HG03565 (cell line): ENCODE measurements at regions not wholly inside any gene's neighbourhood (a gene's known extent, or its start where the extent isn't known, plus 50 kb on each side); places are given as distances from the start of the nearest gene placed in this dataset.
"Not testable (repeated sequence)": the region's sequence is repeated elsewhere in the genome, so short reads cannot be mapped to it uniquely, and the experiment has no call there.

Experiments used
- ATAC-seq: cut with Tn5 transposase; IDR thresholded peaks from one replicate; pipeline ENCODE4 v1.9.1; 2021; ENCODE audit warnings: mild to moderate bottlenecking, moderate library complexity; ENCODE audit not compliant: unreplicated experiment

DNA sequence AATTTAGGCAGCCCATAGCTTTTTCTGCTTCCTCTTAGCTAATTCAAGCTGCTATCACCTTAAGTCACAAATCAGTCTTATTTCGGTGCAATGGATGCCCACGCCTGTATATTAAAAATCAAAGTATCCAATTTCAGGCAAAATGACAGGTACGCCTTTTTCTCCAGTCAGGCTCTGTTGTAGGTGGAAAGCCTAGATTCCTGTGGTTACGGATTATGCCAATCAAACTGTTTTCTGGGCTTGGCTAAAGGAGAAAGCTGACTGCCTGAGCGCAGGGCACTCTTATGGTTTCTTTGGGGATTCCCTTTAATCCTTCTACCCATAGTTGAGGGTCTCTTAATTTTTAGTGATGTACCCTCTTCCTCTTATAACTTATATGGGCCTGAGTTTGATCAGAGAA lies 550.5 kb downstream of the PDHA2 start:
- no peak for ATAC-seq

DNA sequence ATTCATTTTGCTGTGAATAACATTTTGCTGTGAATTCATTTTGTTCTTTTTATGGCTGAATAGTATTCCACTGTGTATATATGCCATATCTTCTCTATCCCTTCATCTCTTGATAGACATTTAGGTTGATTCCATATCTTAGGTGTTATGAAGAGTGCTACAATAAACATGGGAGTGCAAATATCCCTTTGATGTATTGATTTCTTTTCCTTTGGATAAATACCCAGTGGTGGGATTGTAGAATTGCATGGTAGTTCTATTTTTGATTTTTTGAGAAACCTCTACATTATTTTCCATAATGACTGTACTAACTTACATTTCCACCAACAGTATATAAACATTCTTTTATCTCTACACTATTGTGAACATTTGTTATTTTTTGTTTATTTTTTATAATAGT lies 555.9 kb downstream of the PDHA2 start:
- no peak for ATAC-seq

DNA sequence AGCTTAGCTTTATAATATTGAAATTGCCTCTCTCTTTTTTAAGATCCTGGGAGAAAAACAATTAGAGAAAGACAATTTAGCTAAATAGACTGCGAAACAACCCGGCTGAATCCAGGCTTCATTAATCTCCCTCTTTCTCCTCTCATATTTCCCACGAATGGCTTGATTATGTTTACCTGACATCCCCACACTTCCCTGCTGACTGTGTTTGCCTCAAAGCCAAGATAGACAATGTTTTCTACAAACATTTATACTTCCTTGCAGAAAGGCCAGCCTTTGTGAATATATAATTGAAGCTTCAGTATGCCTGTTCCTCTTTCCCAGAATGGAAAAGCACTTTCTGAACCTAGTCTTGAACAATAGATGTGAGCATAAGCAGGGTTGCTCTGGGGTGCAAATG lies 566.8 kb downstream of the PDHA2 start:
- ATAC-seq = no peak

DNA sequence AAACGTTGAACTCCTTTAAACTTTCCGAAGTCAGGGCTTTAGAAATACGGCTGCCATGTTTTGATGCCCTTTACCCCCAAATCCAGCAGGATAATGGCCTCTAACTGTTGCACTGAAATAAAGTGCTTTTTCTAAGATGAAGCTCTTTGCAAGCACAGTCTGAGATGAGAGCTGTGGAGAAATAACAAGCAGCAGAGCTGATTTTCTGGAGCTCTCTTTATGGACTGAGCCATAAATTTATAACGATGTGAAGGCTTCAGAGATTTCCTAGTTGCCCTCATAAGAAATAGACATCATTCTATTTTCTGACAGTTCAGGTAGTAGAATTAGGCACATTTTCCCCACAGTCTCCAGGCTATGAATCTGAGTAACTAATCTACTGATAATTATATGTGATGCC lies 567.3 kb downstream of the PDHA2 start:
- ATAC-seq = no peak

DNA sequence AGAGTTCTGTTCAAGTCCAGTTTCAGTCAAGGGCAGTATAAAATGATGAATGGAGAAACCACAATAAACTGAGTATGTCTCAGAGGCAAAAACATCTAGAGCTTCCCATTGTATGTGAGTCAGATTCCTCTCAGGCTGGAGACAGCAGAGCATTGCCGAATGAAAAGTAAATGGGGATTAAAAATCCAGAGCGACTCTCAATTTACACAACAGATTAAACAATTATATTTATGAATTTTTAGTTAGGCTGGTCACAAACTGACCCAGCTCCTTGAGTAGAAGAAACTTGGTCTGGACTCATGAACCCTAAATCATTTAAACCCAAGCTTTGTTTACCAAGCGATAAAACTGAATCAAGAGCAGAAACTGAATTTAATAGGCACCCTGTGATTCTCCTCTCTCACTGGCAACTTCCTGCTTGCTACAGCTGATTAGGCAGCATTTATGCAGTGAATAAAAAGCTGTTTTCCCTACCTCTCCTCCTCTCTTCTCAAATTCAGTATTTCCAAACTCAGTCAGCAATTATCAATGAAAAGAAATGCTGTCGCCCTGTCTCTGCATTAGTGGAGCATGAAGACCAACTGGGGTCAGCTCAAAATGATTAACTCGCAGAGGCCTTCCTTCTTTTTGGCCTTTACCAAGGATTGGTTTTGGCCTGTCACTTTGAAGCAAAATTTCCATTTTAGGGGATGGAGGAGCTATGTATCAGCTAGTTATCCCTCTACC lies 568.0 kb downstream of the PDHA2 start:
- no peak for ATAC-seq

DNA sequence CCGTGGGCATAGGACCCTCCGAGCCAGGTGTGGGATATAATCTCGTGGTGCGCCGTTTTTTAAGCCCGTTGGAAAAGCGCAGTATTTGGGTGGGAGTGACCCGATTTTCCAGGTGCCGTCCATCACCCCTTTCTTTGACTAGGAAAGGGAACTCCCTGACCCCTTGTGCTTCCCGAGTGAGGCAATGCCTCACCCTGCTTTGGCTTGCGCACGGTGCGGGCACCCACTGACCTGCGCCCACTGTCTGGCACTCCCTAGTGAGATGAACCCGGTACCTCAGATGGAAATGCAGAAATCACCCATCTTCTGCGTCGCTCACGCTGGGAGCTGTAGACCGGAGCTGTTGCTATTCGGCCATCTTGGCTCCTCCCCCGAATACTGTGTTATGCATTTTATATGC lies 575.0 kb downstream of the PDHA2 start:
- not testable (repeated sequence) for ATAC-seq

DNA sequence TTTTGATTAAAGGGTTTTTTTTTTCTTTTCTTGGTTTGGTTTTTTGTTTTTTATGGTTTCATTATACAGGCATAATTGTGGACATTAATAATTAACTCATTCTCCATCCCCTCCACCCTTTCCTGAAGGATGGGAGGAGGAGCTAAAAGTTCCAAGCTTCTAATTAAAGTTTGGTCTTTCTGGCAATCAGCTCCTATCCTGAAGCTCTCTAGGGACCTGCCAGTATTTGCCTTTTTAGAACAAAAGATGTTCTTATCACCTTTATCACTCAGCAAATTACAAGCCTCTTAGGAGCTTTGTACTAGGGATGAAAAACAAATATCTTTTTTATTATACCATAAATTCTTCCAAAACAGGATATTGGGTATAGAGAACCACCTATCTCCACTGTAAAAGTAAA lies 589.8 kb downstream of the PDHA2 start:
- ATAC-seq = no peak

DNA sequence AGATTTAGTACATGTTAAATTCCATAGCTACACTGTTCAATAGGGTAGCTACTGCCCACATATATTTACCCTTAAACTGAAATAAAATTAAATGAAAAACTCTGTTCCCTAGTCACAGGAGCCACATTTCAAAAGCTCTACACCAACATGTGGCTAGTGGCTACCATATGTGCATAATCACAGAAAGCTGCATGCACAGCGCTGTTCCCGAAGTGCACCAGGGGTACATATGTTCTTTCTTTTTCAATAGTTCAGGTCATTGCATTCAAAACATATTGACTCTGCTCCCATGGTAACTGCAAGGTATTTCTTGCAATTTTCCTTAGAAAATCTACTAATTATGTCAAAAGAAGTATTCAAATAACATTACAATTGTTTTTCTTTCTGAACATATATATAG lies 591.2 kb downstream of the PDHA2 start:
- no peak for ATAC-seq

DNA sequence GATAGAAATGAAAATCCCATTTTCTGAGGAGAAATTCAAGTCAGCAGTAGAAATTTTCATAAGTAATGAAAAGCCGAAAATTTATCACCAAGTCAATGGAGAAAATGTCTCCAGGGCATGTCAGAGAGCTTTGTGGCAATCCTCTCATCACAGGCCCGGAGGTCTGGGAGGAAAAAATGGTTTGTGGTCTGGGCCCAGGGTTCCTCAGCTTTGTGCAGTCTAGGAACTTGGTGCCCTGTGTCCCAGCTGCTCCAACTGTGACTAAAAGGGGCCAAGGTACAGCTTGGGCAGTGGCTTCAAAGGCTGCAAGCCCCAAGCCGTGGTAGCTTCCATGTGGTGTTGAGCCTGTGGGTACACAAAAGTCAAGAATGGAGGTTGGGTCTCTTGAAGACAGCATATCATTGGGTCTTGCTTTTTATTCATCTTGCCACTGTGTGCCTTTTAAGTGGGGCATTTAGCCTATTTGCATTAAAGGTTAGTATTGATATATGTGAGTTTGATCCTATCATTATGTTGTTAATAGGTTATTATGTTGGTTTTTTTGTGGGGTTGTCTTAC lies 608.5 kb downstream of the PDHA2 start:
- ATAC-seq = no peak

DNA sequence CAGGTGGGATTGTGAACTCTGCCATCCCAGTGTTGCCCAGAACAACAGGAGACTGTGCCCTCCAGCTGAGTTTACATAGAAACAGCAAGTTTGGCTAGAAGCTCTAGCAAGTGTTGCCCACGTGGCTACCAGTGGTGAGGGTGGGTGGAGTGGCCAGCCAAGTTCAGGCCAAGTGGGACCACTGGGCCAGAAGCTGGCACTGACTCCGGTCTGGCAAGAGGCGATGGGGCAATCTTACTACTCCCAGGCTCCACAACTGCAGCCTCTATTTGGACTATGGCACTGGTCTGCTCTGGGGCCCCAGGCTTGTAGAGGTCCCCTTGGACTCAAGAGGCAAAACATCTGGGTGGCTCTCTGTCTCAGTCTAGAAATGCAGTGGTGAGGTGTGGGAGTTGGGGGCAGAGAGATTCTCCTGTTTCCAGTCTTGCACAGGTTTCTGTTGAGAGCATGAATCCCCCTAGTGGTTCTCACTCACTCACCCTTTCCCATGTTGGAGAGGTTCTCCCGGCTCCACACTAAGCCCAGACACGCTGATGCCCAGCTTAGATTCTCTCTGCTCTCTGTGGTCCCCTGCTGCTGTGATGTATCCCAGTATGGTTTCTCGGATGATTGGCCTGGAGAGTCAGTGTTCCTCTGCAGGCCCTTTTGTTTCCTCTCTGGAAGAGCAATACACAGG lies 615.3 kb downstream of the PDHA2 start:
- ATAC-seq = no peak

DNA sequence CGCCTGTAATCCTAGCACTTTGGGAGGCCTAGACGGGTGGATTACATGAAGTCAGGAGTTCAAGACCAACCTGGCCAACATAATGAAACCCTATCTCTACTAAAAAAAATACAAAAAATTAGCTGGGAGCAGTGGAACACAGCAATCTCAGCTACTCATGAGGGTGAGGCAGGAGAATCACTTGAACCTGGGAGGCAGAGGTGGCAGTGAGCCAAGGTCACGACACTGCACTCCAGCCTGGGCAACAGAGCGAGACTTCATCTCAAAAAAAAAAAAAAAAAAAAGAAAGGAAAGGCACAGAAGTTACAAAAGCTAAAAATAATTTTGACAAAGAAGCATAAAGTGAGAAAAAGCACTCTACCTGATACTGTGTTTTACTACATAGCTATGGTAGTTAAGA lies 618.1 kb downstream of the PDHA2 start:
- not testable (repeated sequence) for ATAC-seq

DNA sequence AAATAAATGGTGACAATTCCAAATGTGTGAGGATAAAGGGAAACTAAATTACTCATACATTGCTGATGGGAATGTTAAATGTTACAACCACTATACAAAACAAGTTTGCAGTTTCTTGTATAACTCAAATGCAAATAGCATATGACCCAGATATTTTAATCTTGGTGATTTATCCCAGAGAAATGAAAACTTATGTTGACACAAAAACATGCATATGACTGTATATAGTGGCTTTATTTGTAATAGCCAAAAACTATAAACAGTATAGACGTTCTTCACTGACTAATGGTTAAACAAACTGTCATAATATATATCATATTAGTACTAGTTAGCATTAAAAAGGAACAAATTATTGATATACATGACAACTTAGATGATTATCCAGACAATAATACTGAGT lies 619.2 kb downstream of the PDHA2 start:
- ATAC-seq = no peak

DNA sequence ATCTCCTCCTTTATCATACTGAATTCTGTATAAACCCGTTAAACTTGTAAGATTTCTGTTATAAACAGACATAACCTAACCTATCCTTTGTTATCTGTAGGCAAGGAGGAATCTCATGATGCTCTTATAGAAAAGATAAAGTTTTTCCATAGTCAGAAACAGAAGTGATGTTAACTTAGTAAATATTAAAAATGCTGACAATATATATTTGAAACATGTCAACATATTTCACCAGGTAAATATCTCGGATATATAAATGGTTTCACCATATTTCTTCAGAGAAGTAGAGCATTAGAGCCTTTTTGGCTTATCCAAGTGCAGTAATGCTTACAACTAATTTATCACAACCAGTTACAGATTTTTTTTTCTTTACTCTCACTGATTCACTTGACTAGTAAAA lies 625.9 kb downstream of the PDHA2 start:
- ATAC-seq = no peak

DNA sequence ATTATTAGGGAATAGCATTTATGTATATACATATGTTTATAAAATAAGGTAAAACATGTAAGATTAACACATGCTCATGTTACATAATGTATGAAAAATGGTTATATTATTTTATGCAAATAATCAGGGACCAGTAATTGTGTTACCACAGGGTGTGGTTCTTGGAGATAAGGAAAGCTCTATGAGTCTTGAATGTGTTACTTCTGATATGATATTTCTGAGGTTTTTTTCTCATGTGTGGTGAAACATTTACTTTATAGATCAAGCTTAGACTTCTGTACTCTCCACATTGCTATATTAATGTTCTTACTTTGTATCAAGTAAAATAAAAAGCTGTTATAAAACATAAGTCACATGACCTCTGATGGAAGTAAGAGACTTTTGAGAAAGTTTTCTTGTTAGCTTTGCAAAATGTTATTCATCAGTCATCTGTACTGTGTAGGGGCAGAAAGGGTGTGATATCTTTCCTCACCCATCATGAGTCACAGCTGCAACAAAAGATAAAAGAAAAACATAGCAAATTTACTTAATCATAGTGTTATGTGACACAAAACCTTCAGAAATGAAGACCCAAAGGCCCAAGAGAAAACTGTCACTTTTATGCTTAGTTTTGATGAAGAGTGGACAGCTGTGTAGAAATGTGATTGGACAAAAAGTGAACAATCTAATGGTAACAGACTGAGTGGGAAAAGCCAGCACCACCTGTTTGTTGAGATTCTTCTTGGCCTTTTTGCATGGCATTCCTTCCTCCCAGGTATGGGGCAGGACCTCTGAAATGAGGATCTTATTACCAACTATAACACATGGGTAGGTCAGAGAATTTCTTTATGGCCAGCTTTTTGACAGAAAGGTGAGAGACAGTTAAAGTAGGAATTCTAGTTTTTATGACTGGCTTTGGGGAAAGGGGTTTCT lies 632.3 kb downstream of the PDHA2 start:
- no peak for ATAC-seq

DNA sequence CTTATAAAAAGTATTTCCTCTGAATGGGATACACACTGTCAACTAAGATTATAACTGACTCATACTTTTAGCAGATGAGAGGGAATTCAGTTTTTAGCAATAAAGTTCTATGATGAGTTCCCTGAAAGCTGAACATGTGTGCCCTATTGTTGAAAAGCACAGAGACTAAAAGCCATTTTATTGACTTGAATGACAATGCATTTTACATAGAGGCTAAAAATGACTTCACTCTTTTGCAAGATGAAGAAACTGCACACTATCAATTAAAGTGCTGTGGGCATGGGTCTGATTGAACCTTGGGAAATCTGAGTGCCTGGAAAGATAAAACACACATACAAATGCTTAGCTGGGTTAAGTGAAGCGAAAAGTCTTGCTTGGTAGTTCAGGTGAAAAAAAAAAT lies 633.4 kb downstream of the PDHA2 start:
- ATAC-seq = no peak

DNA sequence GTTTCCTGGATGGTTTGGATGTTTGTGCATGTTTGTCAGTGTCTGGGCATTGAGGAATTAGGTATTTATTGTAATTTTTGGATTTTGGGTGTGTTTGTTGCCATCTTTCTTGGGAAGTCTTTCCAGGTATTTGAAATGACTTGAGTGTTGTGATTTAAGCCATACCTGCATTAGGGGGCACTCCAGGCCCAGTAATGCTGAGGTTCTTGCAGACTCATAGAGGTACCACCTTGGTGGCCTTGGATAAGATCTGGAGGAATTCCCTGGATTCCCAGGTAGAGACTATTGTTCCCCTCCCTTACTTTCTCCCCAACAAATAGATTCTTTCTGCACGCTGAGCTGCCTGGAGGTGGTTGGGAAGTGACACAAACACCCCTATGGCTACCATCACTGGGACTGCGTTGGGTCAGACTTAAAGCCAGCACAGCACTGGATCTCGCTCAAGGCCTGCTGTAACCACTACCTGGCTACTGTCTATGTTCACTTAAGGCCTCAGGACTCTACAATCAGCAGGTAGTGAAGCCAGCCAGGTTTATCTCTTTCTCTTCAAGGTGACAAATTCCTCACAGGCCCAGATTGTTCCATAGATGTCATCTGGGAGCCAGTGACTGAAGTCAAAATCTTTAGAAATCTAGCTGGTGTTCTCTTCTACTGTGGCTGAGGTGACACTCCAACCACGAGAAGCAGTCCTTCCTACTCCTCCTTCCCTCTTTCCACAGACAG lies 643.6 kb downstream of the PDHA2 start:
- no peak for ATAC-seq

DNA sequence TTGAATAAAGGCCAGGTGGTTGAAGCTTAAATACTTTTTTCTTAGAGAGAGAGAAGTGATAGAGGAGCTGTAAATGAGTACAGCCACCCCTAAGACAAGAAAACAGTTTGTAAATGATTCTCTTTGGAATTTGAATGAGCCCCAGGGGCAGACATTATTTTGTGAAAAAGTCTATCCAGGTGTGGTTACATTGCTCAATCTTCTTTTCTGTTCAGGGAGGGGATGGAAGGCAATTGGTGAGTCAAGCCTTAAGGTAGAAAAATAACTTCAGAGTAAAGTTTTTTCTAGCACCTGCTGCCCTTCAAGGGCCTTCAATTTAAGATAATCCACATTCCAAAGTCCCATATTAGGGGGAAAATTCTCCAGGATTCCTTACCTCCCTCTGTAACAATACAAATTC lies 646.7 kb downstream of the PDHA2 start:
- ATAC-seq = no peak

DNA sequence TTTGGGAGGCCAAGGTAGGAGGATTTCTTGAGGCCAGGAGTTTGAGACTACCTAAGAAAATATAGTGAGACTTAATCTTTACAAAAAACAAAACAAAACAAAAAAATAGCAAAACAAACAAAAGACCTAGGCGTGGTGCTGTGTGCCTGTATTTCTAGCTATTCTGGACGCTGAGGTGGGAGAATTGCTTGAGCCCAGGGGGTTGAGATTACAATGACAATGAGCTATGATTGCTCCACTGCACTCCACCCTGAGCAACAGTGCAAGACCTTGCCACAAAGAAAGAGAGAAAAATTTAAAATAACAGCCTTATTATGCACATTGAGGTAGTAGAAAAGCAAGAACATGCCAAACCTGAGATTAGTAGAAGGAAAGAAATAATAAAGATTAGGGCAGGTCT lies 657.7 kb downstream of the PDHA2 start:
- no peak for ATAC-seq

DNA sequence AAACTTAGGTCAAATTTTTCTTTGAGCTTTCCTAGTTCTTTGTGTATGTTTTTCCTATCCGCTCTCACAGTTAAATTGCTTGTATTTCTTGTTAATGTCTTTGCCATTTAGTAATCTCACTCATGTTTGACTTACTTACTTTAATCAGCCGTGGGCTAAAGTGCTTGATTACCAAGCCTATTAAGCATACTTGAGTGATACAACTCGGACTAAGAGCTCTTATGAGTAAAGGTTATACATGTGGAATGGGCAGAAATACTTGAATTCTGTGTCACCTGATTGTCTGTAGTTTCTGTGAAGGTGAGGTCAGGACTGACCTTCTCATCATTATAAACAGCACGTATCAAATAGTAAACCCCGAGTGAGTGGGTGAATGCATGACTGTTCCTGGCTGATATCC lies 664.5 kb downstream of the PDHA2 start:
- ATAC-seq = no peak

DNA sequence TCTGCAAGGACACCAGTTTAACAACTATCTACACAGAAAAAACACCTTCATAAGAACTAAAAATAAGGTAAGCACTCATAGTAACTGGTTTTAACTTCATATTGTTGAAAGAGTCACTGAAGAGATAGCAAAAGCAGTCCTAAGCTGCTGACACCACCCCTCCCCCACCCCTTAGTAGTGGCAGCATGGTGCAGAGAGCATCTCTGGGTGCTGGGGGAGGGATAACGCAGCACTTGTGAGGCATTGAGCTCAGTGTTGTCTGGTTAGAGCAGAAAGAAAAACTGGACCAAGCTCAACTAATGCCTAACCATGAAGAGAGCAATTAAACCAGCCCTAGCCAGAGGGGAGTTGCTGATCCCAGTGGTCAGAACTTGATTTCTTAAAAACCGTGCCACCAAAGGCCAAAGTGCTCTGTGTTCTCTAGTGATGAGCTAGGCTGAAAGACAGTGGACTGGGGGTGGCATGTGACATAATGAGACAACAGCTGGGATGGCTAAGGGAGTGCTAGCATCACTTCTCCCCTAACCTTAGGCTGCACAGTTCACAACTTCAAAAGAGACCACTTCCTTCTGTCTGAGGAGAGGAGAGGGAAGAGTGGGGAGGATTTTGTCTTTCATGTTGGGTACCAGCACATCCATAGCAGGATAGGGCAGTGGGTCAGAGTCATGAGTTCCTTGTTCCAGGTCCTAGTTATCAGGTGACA lies 669.3 kb downstream of the PDHA2 start:
- ATAC-seq = no peak
